ENCODE measurements at regions not wholly inside any gene's neighbourhood (a gene's known extent, or its start where the extent isn't known, plus 50 kb on each side); places are given as distances from the start of the nearest gene placed in this dataset.

DNA sequence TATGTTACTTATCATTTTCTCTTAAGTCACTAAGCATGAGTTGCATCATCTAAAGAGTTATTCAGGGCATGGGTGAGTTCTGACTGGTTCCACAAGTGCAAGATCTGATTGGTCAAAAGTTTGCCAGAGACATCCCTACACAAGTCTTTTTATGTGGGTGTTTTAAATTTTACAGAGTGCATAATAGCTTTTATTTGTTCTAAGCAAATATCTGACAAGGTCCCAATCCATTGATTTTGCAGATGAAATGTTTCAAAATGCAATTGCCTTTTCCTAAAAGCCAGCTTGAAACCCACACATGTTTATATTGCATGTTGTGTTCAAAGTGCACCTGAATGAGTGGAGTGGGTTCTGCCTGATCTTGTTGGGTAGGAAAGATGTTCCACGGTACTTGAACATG, 101.7 kb upstream of the PAX6 start:
- DNase-seq (ENCODE audit: extremely low read depth in 1 of 2, low read depth in 1 of 2) = no peak

DNA sequence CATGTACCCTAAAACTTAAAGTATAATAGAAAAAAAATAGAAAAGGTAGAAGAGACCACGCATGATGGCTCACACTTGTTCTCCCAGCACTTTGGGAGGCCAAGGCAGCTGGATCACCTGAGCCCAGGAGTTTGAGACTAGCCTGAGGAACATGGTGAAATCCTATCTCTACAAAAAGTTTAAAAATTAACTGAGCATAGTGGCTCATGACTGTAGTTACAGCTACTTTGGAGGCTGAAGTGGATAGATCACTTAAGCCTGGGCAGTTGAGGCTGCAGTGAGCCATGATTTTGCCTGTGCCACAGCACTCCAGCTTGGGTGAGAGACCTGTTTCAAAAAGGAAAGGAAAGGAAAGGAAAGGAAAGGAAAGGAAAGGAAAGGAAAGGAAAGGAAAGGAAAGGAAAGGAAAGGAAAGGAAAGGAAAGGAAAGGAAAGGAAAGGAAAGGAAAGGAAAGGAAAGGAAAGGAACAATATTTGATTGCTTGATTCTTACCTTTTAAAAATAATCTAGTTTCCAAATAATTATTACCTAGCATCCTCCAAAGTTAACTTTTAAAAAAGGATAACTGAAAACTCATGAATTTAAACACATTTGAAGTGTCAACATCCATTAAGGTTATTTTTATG, 99.9 kb upstream of the PAX6 start:
- DNase-seq (ENCODE audit: extremely low read depth in 1 of 2, low read depth in 1 of 2) = no peak

DNA sequence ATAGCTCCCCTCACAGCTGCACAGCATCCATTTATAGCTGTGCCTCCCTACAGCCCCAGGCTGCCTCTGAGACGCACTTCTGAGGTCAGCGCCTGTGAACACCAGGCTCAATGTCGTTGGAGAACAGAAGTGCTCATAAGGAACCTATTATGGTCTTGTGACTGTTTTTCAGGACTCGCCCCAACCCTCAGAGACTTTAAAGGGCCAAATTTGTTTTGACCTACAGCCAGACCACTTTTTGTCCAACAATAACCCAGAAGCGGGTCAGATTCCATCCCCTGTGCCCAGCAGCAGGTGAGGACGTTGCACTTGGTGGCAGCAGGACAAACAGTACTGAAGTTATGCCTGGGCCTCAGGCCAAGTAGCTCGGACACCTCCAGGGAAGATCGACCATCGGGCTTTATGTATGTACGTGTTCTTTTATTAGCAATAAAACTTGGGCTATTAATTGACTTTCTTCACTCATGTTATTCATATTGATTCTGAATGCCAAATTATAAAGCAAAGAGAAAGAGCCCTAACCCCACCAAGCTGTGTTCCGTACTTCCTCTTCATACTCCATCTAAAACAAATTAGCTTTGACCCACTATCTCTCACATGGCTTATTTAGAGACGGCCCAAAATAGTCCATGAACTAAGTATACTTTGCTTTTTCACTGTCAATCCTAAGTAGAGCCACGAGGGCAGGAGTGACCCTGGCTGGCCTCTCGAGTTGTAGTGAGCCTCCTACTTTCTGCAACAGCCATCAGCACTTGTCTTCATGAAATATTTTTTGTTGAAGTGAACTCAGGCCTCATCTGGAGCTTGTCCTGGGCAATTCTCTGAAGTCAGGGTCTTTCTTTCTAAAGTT, 92.3 kb upstream of the PAX6 start:
- DNase-seq (ENCODE audit: extremely low read depth in 1 of 2, low read depth in 1 of 2) = no peak

DNA sequence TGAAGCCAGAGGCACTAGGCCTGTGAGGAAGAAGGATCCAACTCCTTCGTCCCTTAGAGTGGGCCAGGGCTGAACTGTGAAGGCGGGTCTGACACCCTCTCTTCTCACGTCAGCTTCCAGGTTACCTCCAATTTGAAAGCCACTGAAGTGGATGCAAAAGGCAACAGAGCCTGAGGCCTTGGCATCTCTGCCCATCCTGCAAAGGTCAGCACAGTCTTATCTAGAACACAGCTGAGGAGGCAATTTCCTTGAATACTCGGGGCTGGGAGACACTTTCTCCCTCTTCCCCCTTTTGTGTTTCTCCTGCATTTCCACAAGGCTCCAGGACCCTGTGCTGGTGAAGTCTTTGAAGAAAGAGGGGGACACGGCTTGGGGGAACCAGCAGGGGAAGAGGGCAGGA, 91.6 kb upstream of the PAX6 start:
- no peak for DNase-seq (ENCODE audit: extremely low read depth in 1 of 2, low read depth in 1 of 2)

DNA sequence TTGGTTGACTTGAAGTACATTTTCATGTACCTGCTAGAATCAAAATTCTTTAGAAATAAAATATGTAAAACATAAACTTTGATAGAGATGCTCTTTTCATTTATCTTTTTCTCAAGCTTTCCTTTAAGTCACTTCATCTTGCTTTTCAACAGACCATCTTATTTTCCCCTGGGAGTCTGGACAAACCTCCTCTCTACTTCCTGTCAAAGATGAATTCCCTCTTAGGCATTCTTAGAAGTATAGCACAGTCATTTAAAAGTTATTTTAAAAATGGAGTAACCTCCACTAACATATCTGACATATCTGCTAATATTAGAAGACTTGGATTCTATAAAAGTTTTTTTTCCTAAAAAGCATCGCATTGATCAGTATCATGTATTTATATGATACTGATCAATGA, 84.8 kb upstream of the PAX6 start:
- DNase-seq (ENCODE audit: extremely low read depth in 1 of 2, low read depth in 1 of 2) = no peak

DNA sequence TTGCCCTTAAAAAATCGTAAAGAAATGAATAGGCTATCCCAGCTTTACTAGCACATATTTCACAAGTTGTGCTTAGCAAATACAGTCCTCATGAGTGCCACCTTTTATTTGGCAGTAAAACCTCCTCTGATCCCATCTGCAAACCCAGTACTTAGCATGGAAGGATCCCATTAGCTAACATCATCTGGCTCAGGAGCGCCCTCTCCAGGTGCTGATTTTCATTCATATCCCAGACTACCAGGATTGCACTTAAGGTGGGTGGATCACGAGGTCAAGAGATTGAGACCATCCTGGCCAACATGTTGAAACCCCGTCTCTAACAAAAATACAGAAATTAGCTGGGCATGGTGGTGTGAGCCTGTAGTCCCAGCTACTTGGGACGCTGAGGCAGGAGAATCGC, 76.1 kb upstream of the PAX6 start:
- no peak for DNase-seq (ENCODE audit: extremely low read depth in 1 of 2, low read depth in 1 of 2)

DNA sequence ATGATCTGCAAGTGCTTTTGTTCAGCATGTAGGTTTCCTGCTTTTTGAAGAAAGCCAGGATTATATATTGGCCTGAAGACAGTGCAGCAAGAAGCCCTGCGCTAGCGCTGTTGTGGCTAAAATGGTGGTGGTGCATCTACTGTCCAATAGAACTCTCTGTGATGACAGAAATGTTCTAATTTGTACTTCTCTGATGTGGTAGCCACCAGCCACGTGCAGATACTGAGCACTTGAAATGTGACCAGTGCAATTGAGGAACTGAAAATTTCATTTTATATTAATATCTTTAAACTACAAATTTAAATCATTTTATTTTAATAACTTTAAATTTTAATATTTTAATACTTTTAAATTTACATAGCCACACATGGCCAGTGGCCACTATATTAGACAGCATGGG, 73.0 kb upstream of the PAX6 start:
- no peak for DNase-seq (ENCODE audit: extremely low read depth in 1 of 2, low read depth in 1 of 2)

DNA sequence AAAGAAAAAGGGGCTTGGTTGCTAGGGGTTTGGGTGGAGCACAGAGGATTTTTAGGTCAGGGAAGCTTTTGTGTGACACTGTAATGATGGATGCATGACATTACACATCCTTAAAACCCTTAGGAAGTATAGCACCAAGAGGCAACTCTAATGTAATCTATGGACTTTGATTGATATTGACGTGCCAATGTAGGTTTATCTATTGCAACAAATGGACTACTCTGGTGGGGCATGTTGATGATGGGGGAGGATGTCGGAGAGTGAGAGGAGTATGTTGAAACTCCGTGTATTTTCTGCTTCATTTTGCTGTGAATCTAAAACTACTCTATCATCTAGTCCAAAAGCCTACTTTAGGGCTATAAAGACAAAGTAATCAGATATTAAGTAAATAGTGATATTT, 72.3 kb upstream of the PAX6 start:
- DNase-seq (ENCODE audit: extremely low read depth in 1 of 2, low read depth in 1 of 2) = no peak

DNA sequence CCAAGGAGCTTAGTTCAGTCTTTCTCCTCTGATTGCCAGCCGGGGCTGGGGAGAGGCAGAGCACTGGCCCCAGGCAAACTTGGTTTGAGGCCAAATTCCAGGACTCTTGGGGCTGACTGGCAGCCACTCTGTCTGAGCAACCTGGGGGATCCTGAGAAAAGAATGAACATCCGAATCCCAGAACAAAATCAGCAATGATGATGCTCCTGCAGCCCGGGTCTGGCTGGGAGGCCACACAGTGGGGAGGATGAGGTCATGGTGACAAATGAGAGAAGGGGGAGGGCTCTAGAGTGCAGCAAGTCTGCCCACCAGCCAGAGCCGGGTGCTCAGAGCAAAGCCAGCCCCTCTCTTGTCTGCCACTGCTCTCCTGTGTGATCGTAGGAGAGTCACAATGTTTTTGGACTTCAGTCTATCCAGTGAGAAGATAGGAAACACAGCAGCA, 71.8 kb upstream of the PAX6 start:
- no peak for DNase-seq (ENCODE audit: extremely low read depth in 1 of 2, low read depth in 1 of 2)

DNA sequence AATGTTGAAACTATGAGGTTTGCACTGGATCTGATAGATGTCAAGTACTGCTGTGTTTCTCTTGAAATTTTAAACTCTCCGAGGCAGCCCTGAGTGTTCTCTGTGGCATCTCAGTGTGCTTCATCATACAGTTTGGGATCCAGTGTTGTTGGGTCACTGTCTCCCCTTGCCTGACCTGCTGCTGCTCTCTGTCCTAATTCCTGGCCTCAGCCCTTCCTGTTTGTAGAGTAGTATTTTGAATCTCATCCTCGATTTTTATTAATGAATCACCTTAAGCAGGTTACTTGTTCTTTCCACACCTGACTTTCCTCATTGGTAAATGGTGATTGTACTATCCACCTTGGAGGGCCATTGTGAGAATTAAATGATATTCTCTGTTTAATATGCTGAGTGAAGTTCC, 70.7 kb upstream of the PAX6 start:
- DNase-seq (ENCODE audit: extremely low read depth in 1 of 2, low read depth in 1 of 2) = no peak

DNA sequence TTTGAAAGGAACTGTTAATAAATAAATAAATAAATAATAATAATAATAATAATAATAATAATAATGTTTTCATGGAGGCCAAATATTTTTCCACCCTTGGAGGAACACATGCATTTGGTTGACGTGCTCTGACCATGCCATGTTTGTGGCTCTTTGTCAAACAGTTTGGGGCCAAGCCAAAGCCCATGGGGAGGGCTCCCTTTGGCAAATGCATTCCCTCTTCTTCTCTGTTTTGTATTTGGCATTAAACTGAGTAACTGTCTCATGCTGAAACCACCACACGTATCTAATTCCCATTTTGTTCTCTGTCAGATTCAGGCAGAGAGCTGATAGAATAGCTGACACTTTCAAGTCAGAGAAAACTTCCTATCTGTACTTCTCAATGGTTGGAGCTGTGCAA, 68.6 kb upstream of the PAX6 start:
- no peak for DNase-seq (ENCODE audit: extremely low read depth in 1 of 2, low read depth in 1 of 2)

DNA sequence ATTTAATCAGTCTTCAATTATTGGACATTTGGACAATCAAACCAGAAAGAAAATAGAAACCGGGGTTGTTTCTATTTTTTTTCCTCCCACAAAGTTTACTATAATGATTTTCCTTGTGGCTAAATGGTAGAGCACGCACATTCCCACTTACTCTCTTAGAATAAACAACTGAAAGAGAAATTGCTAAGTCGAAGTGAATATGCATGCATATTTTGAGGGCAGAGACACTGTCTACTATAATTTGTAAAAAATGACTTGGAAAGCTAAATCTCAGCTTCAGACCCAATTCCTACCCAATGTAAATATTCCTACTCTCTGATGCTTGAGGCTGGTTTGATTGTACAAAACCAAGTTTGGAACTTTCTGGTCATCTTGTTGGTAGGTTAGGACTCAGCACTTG, 66.7 kb upstream of the PAX6 start:
- DNase-seq (ENCODE audit: extremely low read depth in 1 of 2, low read depth in 1 of 2) = no peak

DNA sequence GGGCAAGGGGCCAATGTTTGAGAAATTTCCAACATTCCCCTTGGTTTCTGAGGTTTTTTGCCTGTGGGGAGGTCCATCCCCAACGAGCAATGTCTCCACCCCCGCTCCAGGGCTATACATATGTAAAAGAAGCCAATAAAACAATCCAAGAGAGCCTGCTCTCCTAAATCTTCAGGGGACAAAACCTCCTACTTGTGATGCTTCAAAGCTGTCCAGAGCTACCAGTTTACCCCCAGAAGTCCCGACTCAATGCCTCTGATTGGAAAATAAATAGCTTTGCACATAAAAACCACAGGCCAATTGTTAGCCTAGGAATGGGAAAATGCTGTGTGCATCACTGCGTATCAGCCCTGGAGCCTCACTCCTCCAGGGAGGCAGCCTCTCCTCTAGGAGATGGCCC, 66.0 kb upstream of the PAX6 start:
- DNase-seq (ENCODE audit: extremely low read depth in 1 of 2, low read depth in 1 of 2) = no peak

DNA sequence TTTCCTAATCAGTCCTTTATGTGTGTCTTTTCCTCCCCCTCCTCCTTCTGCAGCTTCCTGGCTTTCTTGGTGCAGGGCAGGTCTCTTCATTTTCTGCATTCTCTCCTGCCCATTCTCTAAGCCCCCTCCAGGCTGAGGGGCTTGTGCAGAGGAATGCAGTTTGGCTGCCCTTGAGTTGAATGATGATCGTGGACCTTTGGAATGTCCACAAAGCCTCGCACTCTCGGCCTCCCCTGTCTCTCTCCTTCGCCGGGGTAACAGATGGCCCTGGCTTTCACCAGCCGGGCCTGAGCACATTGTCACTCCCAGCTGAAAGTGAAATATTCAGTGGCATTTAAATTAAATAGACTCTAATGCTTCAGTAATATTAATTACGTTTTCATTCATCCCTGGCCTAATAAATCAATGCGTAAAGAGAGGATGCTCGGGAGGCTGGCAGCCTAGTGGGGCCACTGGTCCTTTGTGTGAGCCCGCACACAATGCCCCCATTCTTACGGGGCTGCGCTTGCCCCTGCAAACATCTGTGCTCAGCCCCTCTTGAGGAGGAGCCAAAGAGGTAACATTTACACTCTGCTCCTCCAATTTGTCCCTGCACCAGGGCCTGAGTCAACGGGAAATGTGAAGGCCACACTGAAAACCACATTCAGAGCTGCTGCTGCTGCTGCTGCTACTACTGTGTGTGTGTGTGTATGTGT, 64.9 kb upstream of the PAX6 start:
- no peak for DNase-seq (ENCODE audit: extremely low read depth in 1 of 2, low read depth in 1 of 2)

DNA sequence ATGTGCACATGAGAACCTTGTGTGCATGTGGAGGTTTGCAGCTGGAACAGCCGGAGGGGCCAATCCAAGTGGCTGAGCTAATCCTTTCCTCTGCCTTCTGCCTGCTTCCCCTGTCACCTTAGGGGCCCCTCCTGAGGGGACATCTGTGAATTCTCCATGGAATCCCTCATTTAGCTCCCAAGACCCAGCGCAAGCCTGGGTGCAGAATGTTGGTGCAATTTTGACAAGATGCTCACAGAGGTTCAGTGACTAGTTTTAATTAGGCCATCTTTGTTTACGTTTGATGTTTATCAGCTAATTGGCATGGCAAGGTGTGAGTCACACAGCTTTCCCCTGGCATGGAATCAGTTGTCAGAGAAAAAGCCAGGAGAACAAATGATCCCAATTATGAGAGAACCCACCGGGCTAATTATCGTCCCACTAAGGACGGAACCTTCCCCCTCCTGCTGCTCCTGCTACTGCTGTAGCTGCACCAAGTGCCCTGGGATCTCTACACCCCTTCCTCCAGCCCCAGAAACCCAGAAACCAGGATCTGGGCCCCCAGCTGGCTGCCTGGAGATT, 63.6 kb upstream of the PAX6 start:
- no peak for DNase-seq (ENCODE audit: extremely low read depth in 1 of 2, low read depth in 1 of 2)

DNA sequence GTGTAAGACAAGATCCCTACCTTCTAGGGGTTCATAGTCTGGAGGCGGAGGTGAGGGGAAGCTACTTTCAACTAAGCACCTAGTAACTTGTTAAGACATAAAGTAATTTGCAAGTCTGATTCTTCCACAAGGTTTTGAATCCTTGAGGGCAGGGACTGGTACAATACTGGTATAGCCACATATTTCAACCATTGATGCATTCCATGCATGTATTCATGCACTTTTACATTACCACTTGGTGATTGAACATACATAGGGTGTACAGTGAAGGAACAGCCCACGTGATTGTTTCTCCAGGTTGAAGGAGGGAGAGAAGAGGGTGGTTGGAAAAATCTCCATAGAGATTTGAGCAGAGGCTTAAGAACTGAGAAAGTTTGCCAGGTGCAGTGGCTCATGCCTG, 62.0 kb upstream of the PAX6 start:
- DNase-seq (ENCODE audit: extremely low read depth in 1 of 2, low read depth in 1 of 2) = no peak

DNA sequence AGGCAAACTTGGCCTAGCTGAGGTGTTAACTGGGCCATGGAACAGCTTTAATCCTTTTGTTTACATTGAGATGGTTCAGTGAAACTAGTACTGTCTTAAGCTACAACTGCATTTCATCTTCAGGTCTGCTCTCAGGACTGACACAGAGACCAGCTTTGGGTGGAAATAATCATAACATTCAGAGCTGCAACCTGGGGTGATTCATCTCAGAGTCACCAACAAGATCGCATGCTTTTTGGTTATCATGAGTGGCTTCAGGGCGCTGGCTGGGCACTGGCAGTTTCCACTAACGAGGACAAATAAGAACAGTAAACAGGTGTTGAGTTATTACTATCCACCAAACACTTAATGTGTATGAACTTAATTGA, 60.9 kb upstream of the PAX6 start:
- DNase-seq (ENCODE audit: extremely low read depth in 1 of 2, low read depth in 1 of 2) = no peak

DNA sequence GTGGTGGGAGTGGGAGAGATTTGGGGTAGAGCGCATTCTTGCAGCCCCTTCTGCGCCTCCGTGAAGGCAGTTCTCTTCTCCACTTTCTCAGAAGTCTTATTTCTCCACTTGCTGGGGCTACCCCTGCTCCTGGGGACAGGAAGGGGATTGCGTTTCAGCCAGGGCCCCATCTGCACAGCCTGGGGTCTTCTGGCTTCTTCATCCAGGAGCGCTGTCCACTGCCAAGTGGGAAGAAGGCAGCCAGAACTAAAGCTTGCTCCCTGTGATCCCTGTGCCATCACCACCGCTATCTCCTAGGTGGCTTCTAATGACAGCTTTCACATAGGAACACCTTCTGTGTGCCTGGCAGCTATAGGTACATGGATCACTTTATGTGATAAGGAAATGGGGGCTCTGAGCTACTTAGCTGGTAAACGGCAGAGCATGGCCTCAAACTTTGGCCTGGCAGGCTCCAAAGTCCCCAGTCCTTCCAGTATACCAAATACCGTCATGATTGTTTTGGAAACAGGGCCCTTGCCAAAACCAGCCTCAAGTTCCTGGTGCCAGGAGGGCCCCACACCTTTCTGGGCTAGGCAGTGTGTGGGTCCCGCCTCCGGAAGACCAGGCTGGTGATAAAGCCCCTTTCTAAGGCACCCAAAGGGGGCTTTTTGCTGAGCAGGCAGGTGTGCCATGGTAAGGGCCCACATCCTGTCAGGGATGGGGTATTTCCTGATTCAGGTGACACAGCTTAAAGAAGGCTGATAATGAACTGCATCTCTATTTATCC, 60.4 kb upstream of the PAX6 start:
- DNase-seq (ENCODE audit: extremely low read depth in 1 of 2, low read depth in 1 of 2) = no peak

DNA sequence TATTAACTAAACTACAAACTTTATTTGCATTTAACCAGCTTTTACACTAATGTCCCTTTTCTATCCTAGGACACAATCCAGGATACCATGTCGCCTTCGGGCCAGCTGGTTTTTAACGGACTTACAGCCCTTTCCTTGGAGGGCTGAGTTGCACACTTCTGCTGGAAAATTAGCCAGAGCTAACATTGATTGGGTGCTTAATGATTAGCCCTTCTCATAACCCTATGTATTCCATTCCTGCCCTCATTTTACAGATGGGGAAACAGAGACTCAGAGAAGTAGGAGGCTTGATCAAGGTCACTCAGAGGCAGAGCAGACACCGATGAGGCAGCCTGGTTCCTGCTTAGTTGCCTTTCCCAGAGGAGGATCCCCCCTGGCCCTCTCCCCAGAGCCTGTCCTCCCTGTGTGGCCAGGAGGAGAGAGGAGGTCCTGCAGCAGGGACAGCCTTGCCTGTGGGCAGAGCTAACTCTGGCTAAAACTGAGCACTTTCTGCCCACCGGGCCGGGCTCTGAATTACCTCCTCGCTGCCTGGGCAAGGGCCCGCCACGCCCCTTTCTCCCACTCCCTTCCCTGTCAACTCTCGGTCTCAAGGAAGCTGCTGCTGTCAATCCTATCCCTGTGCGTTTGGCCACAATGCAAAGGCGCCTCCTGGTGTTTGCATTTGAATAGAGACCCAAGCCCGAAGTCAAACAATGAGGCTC, 59.6 kb upstream of the PAX6 start:
- no peak for DNase-seq (ENCODE audit: extremely low read depth in 1 of 2, low read depth in 1 of 2)

DNA sequence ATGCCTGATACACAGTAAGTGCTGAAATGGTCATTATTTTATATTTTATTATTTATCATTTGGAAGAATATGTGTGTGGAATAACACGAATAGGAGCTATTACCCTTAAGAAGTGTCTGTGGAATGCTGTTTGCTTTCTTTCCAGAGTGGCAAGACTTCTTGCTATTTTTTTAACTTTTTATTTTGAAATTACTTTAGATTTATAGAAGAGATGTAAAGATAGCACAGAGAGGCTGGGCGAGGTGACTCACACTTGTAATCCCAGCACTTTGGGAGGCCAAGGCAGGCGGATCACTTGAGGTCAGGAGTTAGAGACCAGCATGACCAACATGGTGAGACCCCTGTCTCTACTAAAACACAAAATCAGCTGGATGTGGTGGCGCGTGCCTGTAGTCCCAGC, 58.9 kb upstream of the PAX6 start:
- DNase-seq (ENCODE audit: extremely low read depth in 1 of 2, low read depth in 1 of 2) = no peak
